NCI-H748 (cell line): ENCODE measurements at regions not wholly inside any gene's neighbourhood (a gene's known extent, or its start where the extent isn't known, plus 50 kb on each side); places are given as distances from the start of the nearest gene placed in this dataset.
A peak's percentile ranks its signal among the peaks of the same experiment; 100 is the strongest.

Experiments used
- DNase-seq: peaks from one replicate; lab custom pipeline; 2025; ENCODE audit not compliant: unreplicated experiment; lab: John Stamatoyannopoulos, UW

- DNase-seq, result no peak
Measured at GRCh38 chr10:128938558-128938957, 528.5 kb upstream of the MGMT start.

DNA sequence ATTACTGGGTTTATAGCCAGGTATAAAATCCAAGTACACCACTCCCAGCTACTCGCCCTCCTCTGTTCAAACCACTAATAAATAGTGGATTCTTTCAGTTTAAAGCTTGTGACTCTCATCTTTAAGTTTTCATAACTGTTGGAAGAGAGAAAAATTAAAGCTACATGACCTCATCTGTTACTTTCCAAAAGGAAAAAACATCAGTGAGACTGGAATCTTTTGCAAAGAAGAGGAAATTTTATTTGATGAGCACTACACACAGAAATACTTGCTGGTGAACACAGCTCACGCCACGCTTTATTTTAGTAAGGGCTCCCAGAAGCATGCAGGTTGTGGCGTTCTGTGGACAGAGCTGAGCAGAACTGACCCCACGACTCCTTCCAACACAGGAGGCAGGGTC lies 527.0 kb upstream of the MGMT start:
- DNase-seq, result no peak

- no peak for DNase-seq
Measured at GRCh38 chr10:128943111-128943510, 523.9 kb upstream of the MGMT start.

DNA sequence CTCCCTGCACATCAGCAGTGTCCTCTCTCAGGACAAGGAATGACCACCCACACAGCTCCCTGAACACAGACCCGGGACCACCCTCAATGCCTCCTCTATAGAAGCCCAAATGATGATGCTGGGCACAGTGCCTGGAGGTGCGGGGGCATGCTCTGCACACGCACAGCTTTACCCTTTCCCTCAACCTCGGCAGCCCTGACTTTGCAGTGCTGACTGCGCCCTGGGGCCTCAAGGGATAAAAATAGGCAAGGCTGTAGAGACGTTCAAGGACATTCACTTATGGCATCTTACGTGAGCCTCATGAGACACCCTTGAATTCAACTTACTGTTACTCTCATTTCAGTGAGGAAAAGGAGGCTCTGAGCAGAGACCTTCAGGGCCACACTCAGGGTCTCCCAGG lies 521.6 kb upstream of the MGMT start:
- no peak for DNase-seq

- DNase-seq, result no peak
Measured at GRCh38 chr10:128950159-128950915, 516.7 kb upstream of the MGMT start.

- peak; percentile 72 for DNase-seq
Measured at GRCh38 chr10:128950916-128951275, 516.1 kb upstream of the MGMT start.

DNA sequence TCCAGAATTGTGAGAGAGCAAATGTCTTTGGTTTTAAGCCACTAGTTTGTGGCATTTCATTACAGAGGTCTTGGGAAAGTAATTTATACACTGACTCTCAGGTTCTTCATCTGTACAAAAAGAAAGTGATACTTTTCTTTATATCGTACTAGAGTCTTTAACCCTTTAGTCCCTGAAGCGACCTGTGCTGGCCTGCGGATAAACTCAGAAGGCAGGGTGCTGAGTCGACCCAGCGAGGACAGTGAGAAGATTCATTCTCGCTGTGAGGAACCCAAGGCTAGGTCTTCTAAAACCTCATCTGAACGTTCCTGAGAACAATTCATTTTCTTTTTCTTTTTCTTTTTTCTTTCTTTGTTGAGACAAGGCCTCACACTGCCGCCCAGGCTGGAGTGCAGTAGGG lies 514.2 kb upstream of the MGMT start:
- DNase-seq, result no peak

- DNase-seq, result no peak
Measured at GRCh38 chr10:128956149-128956548, 510.9 kb upstream of the MGMT start.

GRCh38 chr10:128957221-128957620 lies 509.8 kb upstream of the MGMT start:
- DNase-seq, result no peak

GRCh38 chr10:128958834-128959690 lies 508.0 kb upstream of the MGMT start:
- no peak for DNase-seq

DNA sequence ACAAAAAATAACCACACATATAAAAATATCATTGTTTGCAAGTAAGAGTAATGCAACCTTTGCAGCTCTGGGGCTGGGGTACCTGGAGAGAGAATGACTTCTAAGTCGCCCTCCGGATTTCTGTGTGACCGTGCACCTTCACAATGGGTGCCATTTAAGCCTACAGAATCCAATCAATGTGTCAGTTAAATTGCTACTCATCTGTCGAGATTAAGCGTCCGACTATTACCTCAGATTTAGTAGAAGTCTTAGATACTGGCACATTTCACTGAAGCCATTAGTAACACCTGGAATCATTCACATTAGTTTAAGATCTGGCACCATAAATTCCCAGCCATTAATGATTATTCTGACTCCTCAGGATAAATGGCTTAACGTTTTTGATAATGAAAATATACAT lies 507.3 kb upstream of the MGMT start:
- no peak for DNase-seq

DNA sequence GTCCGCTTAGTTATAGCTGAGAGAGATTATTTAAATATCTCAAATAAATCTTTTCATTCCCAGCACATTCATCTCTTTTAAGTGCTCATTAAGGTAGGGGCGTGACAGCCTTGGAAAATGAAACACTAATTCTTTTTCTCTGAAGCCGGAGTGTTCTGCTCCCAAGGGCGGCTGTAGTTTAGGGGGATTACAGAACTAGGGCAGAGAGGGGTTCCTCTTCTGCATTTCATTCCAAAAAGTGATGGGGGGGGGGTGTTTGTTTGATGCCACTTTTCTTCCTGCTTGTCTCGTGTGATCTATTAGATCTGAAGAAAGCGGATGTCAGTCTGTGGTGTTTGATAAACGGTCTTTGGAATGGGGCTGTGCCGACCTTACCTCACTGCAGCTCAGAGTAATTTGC lies 506.5 kb upstream of the MGMT start:
- DNase-seq, result no peak

- no peak for DNase-seq
Measured at GRCh38 chr10:128962182-128962581, 504.9 kb upstream of the MGMT start.

DNA sequence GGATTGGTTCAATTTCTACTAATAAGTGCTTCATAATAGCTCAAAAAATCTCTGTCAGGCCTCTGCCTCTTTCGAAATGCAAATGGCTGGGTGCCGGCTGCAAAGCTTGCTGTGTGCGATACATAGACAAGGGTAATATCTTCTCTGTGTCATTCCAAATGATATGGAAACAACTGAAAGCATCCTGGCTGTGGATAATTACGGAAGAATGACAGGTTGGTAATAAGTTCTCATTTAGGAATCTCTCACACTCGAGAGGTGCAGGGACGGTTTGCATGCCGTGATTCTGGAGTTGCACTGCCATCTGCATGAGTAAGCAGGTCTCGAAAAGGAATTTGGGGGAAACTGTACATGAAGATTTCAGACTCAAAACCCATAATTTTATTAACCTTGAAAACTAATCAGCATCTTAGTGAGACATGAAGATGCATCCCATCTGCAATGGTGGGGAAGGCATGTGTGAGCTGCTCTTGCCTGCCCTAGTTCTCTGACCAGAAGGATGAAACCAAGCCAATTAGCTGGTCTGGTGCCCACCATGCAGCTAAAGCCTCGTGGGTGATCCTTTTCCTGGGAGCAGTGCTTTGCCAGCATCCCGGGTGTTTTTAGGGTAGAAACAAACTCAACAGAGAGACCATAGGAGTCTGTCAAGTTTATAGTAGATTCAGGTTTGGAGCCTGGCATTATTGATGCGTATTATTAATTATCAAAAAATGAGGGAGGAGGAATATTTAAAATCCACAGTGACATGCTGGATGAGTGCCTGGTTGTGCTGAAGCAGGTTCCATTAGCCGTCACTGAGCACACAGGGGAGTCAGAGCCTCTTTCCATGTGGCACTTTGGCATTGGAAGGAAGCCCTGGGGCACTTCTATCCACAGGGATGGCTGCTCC lies 503.6 kb upstream of the MGMT start:
- DNase-seq, result no peak

- DNase-seq, result no peak
Measured at GRCh38 chr10:128964100-128964403, 503.0 kb upstream of the MGMT start.

DNA sequence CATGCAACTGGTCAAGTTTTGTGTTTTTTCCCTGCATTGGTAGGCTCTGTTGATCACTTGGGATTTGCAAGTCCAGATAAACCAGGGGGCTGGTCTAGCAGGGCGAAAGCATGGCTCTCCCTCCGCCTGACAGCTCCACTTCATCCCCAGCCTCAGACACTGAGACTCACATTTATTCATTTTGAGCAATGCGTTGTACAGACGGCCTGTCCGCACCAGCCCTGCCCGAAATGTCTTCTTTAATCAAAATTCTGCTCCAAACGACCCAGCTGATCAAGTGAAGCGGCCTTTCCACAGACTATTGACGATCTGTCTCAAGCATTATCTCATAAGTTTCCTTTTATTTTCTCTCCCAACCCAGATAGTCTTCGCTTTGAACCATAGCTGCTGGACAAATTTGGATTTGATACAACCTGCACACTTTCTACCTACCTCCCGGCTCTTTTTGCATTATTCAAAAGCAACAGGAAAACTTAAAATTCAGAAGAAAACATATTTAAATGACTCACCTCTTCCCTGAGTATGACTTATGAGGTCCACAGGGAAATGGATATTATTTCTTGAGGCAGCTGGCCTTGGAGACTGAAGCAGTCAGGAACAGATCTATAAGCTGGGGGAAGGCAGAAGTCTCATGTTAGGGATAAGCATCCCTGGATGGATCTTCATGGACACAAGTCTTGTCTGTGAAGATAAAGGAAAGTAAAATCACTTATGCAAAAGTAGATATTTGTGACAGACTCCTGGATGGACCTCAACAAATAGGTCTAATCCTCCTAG lies 498.9 kb upstream of the MGMT start:
- no peak for DNase-seq

- DNase-seq, result no peak
Measured at GRCh38 chr10:128969551-128969950, 497.5 kb upstream of the MGMT start.

DNA sequence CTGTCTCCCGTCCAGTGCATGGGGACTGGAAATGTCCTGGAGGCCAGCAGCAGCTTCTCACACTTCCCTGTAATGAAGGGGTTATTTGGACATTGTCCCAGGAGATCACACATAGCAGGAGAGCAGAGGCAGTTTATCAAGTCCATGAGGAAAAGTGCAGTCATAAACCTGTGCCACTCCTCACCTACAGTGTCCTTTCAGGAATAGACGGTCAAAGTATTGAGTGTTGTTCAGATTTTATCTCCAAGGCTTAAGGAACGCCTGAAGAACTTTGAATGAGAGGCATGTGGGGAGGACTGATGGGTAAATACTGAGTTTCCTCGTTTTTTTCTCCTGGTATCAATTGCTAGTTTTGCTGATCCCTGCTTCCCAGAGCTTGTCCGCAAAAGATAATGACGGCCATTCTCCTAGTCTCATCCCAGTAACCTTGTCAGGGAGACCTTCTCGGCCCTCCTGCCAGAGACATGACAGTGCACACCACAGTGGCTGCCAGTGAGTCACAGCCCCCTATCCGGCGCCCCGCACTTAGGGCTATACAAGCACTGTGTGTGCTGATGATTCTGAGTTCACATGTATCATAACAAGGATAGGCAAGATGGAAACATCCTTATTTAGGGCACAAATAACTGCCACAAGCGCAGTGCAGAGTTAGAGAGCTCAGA lies 495.5 kb upstream of the MGMT start:
- DNase-seq, result no peak

GRCh38 chr10:128972036-128972405 lies 495.0 kb upstream of the MGMT start:
- peak; percentile 23 for DNase-seq

DNA sequence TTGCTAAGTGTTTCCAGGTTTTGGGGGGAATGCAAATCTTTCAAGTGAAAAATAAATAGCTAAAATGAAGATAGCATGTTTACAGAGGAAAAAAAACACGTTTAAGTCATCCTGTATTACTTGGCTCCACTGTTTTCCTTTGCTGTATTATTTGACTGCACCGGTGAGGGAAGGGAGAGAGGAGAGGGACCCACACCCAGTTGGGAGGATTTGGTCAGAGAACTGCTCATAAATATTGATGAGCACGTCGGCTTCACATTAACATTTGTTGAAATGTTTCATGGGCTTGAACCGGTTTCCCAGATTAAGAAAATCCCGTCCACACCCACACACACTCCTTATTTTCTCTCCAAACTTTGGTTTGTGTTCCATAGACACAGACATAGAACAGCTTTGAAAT lies 493.8 kb upstream of the MGMT start:
- DNase-seq, result no peak
